Activated naive CD4-positive, alpha-beta T cell treated with Interleukin-2 at 50 U/mL for 16 hours (primary cell): ENCODE measurements at regions not wholly inside any gene's neighbourhood (a gene's known extent, or its start where the extent isn't known, plus 50 kb on each side); places are given as distances from the start of the nearest gene placed in this dataset.

ENCODE experiments used
- DNase-seq: peaks from one replicate; pipeline ENCODE4 v3.0.0-alpha.2; 2020

- DNase-seq: no peak
Measured at GRCh38 chr1:114219172-114219868, 65.7 kb upstream of the SYT6 start.

- DNase-seq: no peak
Measured at GRCh38 chr1:114218361-114219171, 64.9 kb upstream of the SYT6 start.

DNA sequence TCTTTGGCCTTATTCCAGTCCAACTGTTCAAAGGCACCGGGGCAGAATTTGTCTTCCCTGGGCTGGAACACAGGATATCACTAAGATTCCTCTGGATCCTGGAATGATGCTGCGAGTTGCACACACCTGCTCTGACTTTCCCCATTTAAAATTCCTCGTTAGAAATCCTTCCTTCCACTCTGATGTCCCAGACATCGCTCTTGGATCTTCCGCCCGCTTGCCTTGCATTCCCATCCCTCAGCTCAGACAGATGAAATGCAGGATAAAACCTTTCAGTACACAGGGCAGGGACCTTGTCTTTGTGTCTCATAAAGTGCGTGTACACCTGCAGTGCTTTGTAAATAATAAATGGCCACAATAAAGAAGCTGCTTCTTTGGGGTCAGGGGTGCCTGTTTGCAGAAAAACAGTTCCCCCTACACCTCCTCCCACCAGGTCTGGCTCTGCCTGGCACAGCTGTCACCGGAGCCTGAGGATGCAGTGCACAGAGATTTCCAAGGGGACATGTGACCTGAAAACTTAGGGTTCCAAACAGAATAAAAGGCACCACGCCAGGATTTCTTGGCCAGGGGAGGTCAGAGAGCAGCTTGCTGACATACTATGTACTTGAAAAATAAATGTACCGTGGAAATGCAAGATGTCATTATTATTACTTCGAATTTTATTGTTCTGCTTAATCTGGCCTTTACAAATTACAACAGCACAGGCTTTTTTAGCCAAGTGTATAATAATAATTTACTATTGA, 62.9 kb upstream of the SYT6 start:
- no peak for DNase-seq

DNA sequence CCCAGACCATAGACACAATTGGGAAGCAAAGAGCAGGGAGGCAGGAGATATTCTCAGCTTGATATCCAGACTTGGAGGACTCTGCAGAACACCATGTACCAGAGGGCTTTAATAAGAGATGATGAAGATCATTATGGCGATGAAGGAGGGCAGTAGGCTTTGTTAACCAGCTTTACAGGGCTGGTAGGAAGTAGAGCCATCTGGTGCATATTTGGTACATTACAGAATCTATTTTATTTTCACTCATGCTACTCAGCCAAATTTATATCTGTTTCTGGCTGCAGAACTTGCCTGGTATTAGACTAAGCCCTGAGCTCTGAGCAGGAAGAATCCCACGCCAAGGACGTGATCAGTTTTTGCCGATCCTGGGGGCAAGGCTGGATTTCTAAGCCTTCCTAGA, 61.8 kb upstream of the SYT6 start:
- DNase-seq: no peak

- no peak for DNase-seq
Measured at GRCh38 chr1:114214016-114214415, 60.3 kb upstream of the SYT6 start.

DNA sequence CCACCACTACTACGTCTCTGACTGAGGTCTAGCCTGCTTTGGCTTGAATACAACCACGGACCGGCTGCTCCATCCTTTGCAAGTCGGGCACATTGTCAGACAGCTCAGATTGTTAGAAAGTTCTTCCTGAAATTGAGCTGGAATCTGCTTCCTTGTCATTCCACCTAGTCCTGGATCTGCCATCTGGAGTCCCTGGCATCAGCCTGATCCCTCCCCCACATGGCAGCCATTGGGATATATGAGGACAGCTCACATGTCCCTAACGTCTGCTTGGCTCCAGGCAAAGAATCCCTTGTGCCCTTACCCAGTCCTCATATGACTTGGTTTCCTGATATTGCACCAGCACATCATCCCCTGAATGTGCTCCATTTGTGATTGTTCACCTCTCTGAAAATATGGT, 56.3 kb upstream of the SYT6 start:
- no peak for DNase-seq

DNA sequence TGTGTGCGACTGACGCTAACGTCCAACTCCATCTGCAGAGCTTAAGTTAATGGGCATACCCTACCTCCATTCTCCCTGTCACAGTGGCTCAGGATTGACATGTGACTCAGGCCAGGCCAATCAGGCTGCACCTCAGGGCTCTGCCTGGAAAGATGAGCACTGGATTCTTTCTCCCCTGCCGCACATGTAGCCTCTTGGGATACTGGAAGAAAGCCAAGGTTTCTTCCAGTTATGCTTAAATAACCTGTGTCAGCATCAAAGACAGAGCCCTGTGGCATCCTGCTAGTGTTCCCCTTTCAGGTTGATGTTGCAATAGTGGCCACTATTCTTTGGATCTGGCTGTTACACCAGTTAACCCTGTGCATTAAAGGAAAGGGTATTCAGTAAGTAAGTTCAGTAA, 55.0 kb upstream of the SYT6 start:
- no peak for DNase-seq

GRCh38 chr1:114208106-114208505, 54.4 kb upstream of the SYT6 start:
- DNase-seq: no peak

DNA sequence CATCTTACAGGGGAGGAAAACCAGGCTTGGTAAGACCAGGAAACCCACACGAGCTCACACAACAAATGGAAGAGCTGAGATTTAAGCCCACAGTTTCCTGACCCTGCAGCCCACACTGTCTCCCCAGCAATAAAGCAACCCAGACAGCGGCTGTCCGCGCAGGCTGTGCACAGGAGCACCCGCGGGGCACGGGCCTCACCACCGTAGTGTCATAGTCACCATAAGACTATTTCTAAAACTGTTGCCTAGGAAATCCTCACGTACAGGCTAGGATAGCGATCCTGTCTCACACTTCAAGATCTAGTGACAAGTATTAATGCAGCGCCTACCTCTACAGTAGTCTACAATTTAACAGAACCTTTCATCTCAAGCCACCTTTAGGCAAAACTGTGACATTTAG, 54.0 kb upstream of the SYT6 start:
- no peak for DNase-seq

DNA sequence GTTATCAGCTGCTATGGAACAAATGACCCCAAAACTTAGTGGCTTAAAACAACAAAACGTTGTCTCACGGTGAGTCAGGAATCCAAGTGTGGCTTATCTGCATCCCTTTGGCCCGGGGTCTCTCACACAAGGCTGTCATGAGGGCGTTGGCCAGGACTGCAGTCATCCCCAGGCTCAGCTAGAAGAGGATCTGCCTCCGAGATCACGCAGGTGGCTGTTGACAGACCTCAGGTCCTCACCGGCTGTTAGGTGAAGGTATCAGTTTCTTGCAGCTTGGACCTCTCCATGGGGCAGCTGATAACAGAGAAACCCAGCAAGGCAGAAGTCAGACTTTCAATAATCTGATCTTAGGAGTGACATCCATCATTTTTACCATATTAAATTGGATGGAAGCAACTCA, 52.7 kb upstream of the SYT6 start:
- no peak for DNase-seq

DNA sequence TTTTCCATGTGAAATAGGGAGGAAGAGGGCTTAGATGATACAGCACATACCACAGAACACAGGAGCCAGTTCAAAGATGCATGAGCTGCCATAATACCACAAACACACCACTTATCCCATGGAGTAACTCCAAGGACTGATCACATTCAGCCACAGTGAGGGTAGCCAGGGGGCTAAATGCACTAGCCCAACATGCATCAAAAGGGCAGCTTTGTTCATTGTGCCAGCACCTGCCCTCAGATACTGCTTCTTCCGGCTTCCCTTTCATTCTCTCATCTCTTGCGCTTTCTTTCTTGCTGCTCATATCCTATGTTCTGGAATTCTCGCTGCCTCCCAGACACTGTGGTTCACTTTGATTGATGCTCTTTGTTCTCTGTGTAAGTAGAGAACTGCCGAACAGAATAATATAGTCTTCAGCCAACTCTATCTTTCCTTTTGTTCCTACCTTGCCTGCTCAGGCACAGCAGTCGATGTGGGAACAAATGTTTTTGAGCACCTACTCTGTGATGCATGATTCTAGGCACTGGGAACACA, 50.0 kb upstream of the SYT6 start:
- DNase-seq: no peak
